ENCODE measurements at regions not wholly inside any gene's neighbourhood (a gene's known extent, or its start where the extent isn't known, plus 50 kb on each side); places are given as distances from the start of the nearest gene placed in this dataset.

- TF ChIP-seq HINFP (CRISPR knock-in tag; IDR thresholded peaks at IDR 0.05; ENCODE audit: low read depth) (peak; percentile 94), BORCS8-MEF2B (CRISPR knock-in tag; IDR thresholded peaks at IDR 0.05) (peak; percentile 96), KAT8 (CRISPR knock-in tag; IDR thresholded peaks at IDR 0.05) (peak; percentile 88), ZNF44 (CRISPR knock-in tag; IDR thresholded peaks at IDR 0.05) (no peak; the same call in 1 of the 2 replicates), ZBTB1 (CRISPR knock-in tag; IDR thresholded peaks at IDR 0.05; ENCODE audit: borderline replicate concordance) (no peak), PLRG1 (conservative IDR thresholded peaks at IDR 0.05) (no peak), TAF1 (CRISPR knock-in tag; IDR thresholded peaks at IDR 0.05) (peak; percentile 57; the same call in 1 of the 2 replicates), MBD4 (IDR thresholded peaks at IDR 0.05; ENCODE audit: borderline replicate concordance, low read length) (no peak), BRCA1 (CRISPR knock-in tag; IDR thresholded peaks at IDR 0.05) (no peak), ZNF276 (CRISPR knock-in tag; IDR thresholded peaks at IDR 0.05; ENCODE audit: low read depth) (peak; percentile 76; the same call in 1 of the 2 replicates), THRA (CRISPR knock-in tag; IDR thresholded peaks at IDR 0.05; ENCODE audit: borderline replicate concordance) (peak; percentile 100), ZFP91 (CRISPR knock-in tag; IDR thresholded peaks at IDR 0.05; ENCODE audit: borderline replicate concordance) (peak; percentile 95), SATB2 (CRISPR knock-in tag; IDR thresholded peaks at IDR 0.05) (no peak), EED (CRISPR knock-in tag; IDR thresholded peaks at IDR 0.05) (no peak), PITX1 (CRISPR knock-in tag; IDR thresholded peaks at IDR 0.05) (peak; percentile 98), ZNF501 (CRISPR knock-in tag; IDR thresholded peaks at IDR 0.05) (peak; percentile 92), MAZ (IDR thresholded peaks at IDR 0.05; ENCODE audit: borderline replicate concordance, low read depth, low read length) (no peak), MAZ (CRISPR knock-in tag; IDR thresholded peaks at IDR 0.05; ENCODE audit: low read depth) (0 out of 2 replicates have a peak, but pooled peaks have one; percentile 73)
Measured at GRCh38 chr2:215749092-215749957, 264.0 kb downstream of the MREG start (continued).

Data from HepG2 (cell line).